NCI-H345 treated with DMSO at 0.1 percent for 48 hours (cell line): ENCODE measurements at regions not wholly inside any gene's neighbourhood (a gene's known extent, or its start where the extent isn't known, plus 50 kb on each side); places are given as distances from the start of the nearest gene placed in this dataset.

Experiments
- DNase-seq: peaks from one replicate; lab custom pipeline; 2025; ENCODE audit not compliant: unreplicated experiment; lab: John Stamatoyannopoulos, UW

- DNase-seq: no peak
Observed at GRCh38 chr14:97704316-97704885, 907.2 kb downstream of the VRK1 start.

GRCh38 chr14:97705107-97705506, 907.9 kb downstream of the VRK1 start:
- DNase-seq: no peak

GRCh38 chr14:97705976-97706375, 908.8 kb downstream of the VRK1 start:
- no peak for DNase-seq

GRCh38 chr14:97706819-97707218, 909.6 kb downstream of the VRK1 start:
- DNase-seq: no peak

- DNase-seq: no peak
Observed at GRCh38 chr14:97707603-97708002, 910.4 kb downstream of the VRK1 start.

- no peak for DNase-seq
Observed at GRCh38 chr14:97709552-97709951, 912.4 kb downstream of the VRK1 start.

- no peak for DNase-seq
Observed at GRCh38 chr14:97710726-97711125, 913.5 kb downstream of the VRK1 start.

- DNase-seq: no peak
Observed at GRCh38 chr14:97712471-97712870, 915.3 kb downstream of the VRK1 start.

GRCh38 chr14:97713023-97713422, 915.8 kb downstream of the VRK1 start:
- no peak for DNase-seq

GRCh38 chr14:97718886-97719442, 921.8 kb downstream of the VRK1 start:
- DNase-seq: no peak

GRCh38 chr14:97719931-97720330, 922.7 kb downstream of the VRK1 start:
- no peak for DNase-seq

- DNase-seq: no peak
Observed at GRCh38 chr14:97723351-97723750, 926.2 kb downstream of the VRK1 start.

GRCh38 chr14:97723819-97724218, 926.6 kb downstream of the VRK1 start:
- no peak for DNase-seq

GRCh38 chr14:97724265-97724731, 927.1 kb downstream of the VRK1 start:
- no peak for DNase-seq

GRCh38 chr14:97726676-97727075, 929.5 kb downstream of the VRK1 start:
- no peak for DNase-seq

GRCh38 chr14:97730706-97731105, 933.5 kb downstream of the VRK1 start:
- no peak for DNase-seq

- no peak for DNase-seq
Observed at GRCh38 chr14:97731800-97732199, 934.6 kb downstream of the VRK1 start.

- no peak for DNase-seq
Observed at GRCh38 chr14:97747316-97747715, 950.1 kb downstream of the VRK1 start.

- DNase-seq: no peak
Observed at GRCh38 chr14:97748616-97749015, 951.4 kb downstream of the VRK1 start.

- DNase-seq: no peak
Observed at GRCh38 chr14:97757491-97757890, 960.3 kb downstream of the VRK1 start.

GRCh38 chr14:97760050-97760449, 962.9 kb downstream of the VRK1 start:
- no peak for DNase-seq

- DNase-seq: no peak
Observed at GRCh38 chr14:97762386-97762785, 965.2 kb downstream of the VRK1 start.
